ENCODE measurements at regions not wholly inside any gene's neighbourhood (a gene's known extent, or its start where the extent isn't known, plus 50 kb on each side); places are given as distances from the start of the nearest gene placed in this dataset.

GRCh38 chr18:43917520-43917919 lies 640.2 kb upstream of the SYT4 start:
- Histone ChIP-seq H3K36me3 (replicated peaks) (no peaks in the 10 kb centered on the region), H3K27me3 (replicated peaks) (no peaks in the 10 kb centered on the region), H3K27ac (no peak overlapping the region), H3K4me3 (ENCODE audit: low read depth, low read length) (no peak overlapping the region)
- in situ Hi-C loops (cut with HindIII; ENCODE audit: low pct_ligation_motif_present, low sequenced_read_pairs): no loop called here
- no peak for TF ChIP-seq CTCF (IDR thresholded peaks at IDR 0.05; ENCODE audit: low read depth, low read length, missing control alignments)
- no peak for DNase-seq

GRCh38 chr18:43919551-43919950 lies 642.3 kb upstream of the SYT4 start:
- TF ChIP-seq CTCF (IDR thresholded peaks at IDR 0.05; ENCODE audit: low read depth, low read length, missing control alignments): no peak
- in situ Hi-C loops (cut with HindIII; ENCODE audit: low pct_ligation_motif_present, low sequenced_read_pairs): no loop called here
- no peak overlapping the region for H3K4me3 ChIP-seq (ENCODE audit: low read depth, low read length)
- no peaks in the 10 kb centered on the region for H3K36me3 ChIP-seq (replicated peaks)
- H3K27ac ChIP-seq: no peak overlapping the region
- H3K27me3 ChIP-seq (replicated peaks): no peaks in the 10 kb centered on the region
- peak; percentile 16 for DNase-seq

GRCh38 chr18:43931439-43931838 lies 654.1 kb upstream of the SYT4 start:
- Histone ChIP-seq H3K4me3 (ENCODE audit: low read depth, low read length) (no peak overlapping the region), H3K27me3 (replicated peaks) (no peaks in the 10 kb centered on the region), H3K36me3 (replicated peaks) (no peaks in the 10 kb centered on the region), H3K27ac (no peak overlapping the region)
- in situ Hi-C loops (cut with HindIII; ENCODE audit: low pct_ligation_motif_present, low sequenced_read_pairs): no loop called here
- DNase-seq: no peak
- TF ChIP-seq CTCF (IDR thresholded peaks at IDR 0.05; ENCODE audit: low read depth, low read length, missing control alignments): no peak

- in situ Hi-C loops (cut with HindIII; ENCODE audit: low pct_ligation_motif_present, low sequenced_read_pairs): no loop called here
- DNase-seq: no peak
- H3K4me3 ChIP-seq (ENCODE audit: low read depth, low read length): no peak overlapping the region
Measured at GRCh38 chr18:43932140-43932539, 654.9 kb upstream of the SYT4 start.

GRCh38 chr18:43933177-43933576 lies 655.9 kb upstream of the SYT4 start:
- no peaks in the 10 kb centered on the region for H3K27me3 ChIP-seq (replicated peaks)
- no peak for TF ChIP-seq CTCF (IDR thresholded peaks at IDR 0.05; ENCODE audit: low read depth, low read length, missing control alignments)
- H3K4me3 ChIP-seq (ENCODE audit: low read depth, low read length): no peak overlapping the region
- H3K36me3 ChIP-seq (replicated peaks): no peaks in the 10 kb centered on the region
- no peak overlapping the region for H3K27ac ChIP-seq
- DNase-seq: no peak
- in situ Hi-C loops (cut with HindIII; ENCODE audit: low pct_ligation_motif_present, low sequenced_read_pairs): no loop called here

More at GRCh38 chr18:43932140-43932539, 654.9 kb upstream of the SYT4 start:
- H3K27me3 ChIP-seq (replicated peaks): no peaks in the 10 kb centered on the region
- H3K27ac ChIP-seq: no peak overlapping the region
- no peaks in the 10 kb centered on the region for H3K36me3 ChIP-seq (replicated peaks)
- no peak for TF ChIP-seq CTCF (IDR thresholded peaks at IDR 0.05; ENCODE audit: low read depth, low read length, missing control alignments)

- in situ Hi-C loops (cut with HindIII; ENCODE audit: low pct_ligation_motif_present, low sequenced_read_pairs): no loop called here
- no peaks in the 10 kb centered on the region for H3K27me3 ChIP-seq (replicated peaks)
- no peak overlapping the region for H3K27ac ChIP-seq
- H3K4me3 ChIP-seq (ENCODE audit: low read depth, low read length): no peak overlapping the region
- no peak for DNase-seq
- H3K36me3 ChIP-seq (replicated peaks): no peaks in the 10 kb centered on the region
- no peak for TF ChIP-seq CTCF (IDR thresholded peaks at IDR 0.05; ENCODE audit: low read depth, low read length, missing control alignments)
Measured at GRCh38 chr18:43934322-43934721, 657.0 kb upstream of the SYT4 start.

Measured in brain microvascular endothelial cell (primary cell).